NCI-H2107 treated with DMSO at 0.1 percent for 48 hours (cell line): ENCODE measurements at regions not wholly inside any gene's neighbourhood (a gene's known extent, or its start where the extent isn't known, plus 50 kb on each side); places are given as distances from the start of the nearest gene placed in this dataset.
"Not testable (repeated sequence)": the region's sequence is repeated elsewhere in the genome, so short reads cannot be mapped to it uniquely, and the experiment has no call there.

ENCODE experiments used
- DNase-seq: peaks from one replicate; lab custom pipeline; 2025; ENCODE audit not compliant: unreplicated experiment; lab: John Stamatoyannopoulos, UW

DNA sequence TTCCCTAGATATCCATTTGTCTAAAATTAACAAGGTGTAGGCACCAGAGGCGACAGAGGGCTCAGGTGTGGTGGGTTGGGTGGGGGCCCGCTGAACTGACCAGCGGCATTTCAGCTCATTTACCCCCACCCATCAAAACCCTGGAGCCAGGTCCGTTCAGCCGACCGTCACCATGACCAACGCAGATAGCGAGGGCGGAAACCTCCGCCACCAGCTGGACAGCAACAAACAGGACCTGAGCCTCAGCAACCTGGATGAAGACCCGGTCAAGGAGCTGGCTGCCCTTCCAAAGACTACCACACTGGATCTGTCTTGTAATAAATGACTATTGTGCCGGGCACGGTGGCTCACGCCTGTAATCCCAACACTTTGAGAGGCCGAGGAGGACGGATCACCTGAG lies 120.8 kb upstream of the LGSN start:
- no peak for DNase-seq

DNA sequence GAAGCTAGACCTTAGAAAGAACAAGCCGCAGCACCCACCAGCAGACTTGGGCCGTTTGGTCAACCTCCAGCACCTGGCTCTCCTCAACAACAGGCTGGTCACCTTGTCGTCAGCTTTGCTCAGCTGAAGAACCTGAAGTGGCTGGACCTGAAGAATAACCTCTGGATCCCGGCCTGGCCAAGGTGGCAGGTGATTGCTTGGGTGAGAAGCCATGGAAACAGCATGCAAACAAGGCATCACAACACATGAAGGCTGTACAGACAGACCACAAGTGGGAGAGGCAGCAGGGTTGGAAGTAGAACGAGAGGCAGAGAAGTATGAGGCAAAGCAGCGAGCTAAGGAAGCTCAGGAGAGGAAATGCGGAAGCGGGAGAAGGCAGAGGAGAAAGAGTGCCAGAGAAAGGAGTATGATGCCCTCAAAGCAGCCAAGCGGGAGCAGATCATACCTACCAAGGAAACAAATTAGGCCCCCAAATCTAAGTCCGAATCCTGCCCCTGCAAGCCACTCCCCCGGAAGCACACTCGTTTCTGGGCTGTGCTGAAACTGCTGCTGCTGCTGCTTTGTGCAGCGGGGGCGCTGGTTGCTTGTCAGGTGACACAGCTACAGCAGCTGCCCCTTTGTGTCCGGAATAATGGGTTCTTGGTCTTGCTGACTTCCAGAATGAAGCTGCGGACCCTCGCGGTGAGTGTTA lies 121.6 kb upstream of the LGSN start:
- DNase-seq = peak; percentile 82

DNA sequence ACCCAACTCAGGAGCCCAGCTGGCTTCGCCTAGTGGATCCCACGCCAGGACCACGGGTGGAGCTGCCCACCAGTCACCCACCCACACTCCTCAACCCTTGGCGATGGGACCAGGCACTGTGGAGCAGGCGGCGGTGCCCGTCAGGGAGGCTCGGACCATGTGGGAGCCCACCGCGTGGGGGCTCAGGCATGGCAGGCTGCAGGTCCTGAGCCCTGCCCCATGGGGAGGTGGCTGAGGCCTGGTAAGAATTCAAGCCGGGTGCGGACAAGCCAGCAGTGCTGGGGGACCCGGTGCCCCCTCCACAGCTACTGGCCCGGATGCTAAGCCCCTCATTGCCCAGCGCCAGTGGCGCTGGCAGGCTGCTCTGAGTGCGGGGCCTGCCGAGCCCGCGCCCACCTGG lies 123.1 kb upstream of the LGSN start:
- no peak for DNase-seq

DNA sequence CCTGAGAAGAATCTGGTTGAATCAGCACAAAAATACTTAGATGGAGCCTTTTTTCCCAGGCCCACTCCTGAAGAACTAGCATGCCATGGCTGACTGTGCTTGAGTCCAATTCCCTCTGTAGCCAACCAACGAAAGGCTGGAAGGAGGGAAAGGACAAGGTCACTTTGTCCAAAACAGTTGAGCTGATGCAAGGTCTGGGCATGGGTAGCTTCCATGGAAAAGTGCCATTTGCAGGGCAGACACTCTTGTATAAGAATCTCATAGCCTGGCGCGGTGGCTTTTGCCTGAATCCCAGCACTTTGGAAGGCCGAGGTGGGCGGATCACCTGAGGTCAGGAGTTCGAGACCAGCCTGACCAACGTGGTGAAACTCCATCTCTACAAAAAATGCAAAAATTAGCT lies 125.0 kb upstream of the LGSN start:
- DNase-seq = no peak

DNA sequence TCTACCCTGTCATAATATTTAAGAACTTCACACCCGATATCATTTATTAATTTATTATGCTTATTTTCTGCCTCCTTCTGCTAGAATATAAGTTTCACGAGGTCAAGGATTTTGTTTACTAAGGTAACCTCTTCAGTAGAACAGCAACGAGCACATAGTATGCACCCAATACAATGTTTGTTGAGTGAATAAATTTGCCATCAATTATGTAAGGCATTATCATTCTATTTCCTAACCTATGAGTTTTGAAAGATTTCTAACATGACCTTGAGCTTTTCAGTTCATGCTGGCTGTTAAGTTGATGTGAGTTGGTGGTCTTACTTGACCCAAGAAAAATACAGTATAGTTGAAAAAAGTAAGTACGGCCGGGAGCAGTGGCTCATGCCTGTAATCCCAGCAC lies 125.9 kb upstream of the LOC128125822 start:
- no peak for DNase-seq

DNA sequence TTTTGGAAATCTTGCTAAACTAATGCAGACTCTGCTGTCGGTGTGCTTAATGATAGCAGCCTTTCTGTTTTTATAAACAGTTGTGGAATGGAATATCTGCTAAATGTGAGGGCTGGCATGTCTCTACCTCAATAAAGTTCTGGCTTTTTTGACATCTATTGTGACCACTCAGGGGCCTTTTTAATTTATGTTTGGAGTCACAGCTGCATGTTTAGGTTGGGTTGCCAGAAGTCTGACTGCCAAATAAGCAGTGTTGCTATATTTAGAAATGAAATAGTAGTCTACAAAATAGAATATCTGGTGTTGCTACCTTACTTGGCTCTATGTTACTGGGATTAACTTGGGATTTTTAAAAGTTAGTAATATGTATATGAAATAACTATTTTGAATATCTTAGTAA lies 125.1 kb upstream of the LOC128125822 start:
- peak; percentile 2 for DNase-seq

DNA sequence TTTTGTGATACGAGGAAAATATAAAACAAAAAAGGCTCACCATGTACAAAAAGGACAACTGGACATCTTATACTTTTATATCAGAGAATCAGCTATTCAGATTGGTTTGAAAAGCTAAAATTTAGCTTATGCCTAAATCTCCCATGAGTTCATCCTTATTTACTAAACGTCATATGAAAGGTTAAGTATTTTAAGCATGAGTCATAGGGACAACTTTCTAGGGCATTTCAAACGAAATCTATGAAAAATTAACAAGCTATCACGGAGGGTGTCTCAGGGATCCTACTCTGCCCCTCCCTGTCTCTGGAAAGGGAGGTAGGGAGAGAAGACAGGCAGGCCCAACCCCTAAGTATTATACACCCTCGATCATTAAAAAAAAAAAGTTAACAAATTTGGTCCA lies 124.1 kb upstream of the LOC128125822 start:
- DNase-seq = no peak

DNA sequence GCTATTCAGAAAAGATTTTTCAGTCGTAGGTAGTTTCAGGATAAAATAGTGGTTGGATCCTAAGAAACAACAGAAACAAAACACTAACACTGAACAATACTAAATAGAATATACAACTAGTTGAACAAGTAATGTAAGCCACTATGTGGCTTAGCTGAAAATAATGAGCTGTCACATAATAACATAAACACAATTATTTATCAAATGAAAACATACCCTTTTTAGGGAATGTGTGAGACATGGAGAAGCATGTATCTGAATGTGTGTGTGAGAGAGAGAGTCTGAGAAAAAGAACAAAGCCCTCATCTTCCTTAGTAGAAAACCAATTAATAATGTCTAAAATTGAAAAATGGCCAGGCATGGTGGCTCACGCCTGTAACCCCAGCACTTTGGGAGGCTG lies 122.6 kb upstream of the LOC128125822 start:
- no peak for DNase-seq

DNA sequence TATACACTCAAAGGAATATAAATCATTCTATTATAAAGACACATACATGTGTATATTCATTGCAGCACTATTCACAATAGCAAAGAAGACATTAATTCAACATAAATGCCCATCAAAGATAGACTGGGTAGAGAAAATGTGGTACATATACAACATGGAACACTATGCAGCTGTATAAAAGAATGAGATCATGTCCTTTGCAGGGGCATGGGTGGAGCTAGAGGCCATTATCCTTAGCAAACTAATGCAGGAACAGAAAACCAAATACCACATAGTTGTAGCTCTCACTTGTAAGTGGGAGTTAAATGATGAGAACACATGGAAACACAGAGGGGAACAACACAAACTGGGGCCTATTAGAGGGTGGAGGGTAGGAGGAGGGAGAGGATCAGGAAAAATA lies 121.0 kb upstream of the LOC128125822 start:
- no peak for DNase-seq

DNA sequence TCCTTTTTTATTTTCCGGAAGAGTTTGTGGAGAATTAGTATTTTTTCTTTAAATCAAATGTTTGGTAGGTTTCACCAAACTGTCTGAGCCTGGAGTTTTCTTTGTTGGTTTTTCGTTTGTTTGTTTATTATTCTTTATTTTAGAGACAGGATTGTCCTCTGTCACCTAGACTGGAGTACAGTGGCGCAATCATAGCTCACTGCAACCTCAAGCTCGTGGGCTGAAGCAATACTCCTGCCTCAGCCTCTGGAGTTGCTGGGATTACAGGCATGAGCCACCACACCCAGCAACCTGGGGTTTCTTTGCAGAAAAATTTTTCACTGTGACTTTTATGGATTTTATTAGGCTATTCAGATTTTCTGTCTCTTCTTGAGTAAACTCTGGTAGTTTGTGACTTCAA lies 120.2 kb upstream of the LOC128125822 start:
- DNase-seq = no peak

DNA sequence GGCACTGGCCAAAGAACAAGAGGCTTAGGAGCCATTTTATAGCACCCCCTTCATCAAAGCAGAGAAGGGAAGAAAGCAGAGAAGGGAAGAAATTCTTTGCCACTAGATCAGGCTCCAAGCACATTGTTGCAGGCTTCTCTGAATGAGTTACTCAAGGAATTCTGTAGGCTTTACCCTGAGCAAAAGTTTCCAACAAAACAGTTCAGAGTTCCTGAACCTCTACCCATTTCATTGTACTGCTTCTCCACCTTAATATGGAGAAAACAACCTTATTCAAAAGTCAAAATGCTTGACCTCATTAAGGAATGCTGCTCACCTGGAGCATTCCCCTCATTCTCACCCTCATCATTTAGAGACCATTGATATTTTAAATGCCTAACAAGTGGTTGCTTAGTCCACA lies 115.5 kb upstream of the LOC128125822 start:
- no peak for DNase-seq

DNA sequence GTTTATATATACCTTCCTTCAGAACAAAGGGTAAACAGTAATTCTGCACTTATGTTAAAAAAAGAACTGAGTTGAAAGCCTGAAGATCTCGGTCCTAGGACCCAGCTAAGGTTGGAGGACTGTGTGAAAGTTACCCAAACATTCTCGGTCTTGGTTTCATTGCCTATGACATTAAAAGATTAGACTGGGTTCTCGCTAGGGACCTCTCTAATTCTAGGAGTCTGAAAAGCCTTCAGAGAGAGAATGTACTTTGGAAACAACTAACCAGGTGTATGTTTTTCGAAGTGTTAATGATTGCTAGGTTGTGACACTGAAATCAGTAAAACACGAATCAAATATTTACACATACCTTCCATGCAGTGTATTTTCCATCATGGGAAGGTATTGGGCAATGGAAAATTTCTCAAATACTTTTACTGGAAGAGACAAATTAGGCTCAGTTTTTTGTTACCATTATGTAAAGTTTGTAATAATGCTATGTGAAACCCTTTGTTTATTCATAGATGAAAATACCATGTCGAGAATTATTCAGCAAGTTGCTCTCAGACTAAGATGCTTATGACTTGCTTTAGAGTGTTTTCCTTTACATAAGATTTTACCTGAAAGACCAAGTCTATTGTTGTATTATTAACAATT lies 113.7 kb upstream of the LOC128125822 start:
- DNase-seq = no peak

DNA sequence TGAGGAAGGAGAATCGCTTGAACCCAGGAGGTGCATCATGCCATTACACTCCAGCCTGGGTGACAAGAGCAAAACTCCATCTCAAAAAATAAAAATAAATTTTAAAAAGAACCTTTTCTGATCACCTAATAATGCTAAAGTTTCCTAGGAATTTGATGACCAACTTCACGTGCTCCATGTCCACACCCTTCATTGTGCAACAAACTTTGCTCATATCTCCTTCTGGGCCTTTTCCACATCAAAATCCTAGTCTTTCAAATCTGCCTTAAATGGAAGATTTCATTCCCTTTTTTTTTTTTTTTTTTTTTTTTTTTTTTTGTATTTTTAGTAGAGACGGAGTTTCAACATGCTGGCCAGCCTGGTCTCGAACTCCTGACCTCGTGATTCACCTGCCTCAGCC lies 112.5 kb upstream of the LOC128125822 start:
- no peak for DNase-seq

DNA sequence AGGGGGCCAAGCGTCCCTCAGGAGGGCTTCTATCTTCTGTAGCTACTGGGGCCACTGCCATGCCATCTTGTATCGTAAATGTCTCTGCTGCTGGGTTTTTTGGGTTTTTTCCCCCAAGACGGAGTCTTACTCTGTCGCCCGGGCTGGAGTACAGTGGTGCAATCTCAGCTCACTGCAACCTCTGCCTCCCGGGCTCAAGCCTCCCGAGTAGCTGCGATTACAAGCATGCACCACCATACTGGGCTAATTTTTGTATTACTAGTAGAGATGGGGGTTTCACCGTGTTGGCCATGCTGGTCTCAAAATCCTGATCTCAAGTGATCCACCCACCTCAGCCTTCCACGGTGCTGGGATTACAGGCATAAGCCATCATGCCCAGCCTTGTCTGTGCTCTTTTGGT lies 111.3 kb upstream of the LOC128125822 start:
- DNase-seq = no peak

DNA sequence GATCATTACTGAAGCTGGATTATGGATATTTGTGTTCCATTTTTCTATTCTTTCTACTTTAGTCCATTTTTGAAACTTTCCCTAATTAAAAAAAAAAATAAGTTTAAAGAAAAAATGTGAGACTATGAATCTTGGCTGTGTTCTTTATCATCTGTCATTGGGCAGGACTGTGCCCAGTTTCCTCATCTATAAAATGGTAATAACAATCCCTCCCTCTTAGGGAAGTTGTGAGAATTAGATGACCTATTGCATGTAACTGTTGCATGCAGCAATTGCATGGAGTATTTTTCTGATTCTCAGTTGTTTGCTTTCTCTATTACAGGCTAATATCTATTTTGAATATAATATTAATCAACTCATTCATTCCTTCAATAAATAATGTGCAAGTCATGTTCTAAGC lies 108.2 kb upstream of the LOC128125822 start:
- DNase-seq = no peak

DNA sequence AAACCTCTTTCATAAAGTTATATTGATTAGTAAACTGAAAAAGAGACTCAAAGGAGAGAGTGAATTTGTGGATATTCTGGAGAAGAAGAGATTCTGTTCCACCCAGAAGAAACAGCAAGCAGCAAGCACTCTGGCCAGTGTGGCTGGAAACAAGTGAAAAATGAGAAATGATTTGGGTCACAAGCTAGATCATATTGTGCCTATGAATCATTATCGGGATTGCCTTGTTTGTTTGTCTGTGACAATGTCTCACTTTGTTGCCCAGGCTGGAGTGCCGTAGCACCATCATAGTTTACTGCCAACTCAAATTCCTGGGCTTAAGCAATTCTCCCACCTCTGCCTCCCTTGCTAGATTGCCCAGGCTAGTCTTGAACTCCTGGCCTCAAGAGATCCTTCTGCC lies 106.5 kb upstream of the LOC128125822 start:
- no peak for DNase-seq

DNA sequence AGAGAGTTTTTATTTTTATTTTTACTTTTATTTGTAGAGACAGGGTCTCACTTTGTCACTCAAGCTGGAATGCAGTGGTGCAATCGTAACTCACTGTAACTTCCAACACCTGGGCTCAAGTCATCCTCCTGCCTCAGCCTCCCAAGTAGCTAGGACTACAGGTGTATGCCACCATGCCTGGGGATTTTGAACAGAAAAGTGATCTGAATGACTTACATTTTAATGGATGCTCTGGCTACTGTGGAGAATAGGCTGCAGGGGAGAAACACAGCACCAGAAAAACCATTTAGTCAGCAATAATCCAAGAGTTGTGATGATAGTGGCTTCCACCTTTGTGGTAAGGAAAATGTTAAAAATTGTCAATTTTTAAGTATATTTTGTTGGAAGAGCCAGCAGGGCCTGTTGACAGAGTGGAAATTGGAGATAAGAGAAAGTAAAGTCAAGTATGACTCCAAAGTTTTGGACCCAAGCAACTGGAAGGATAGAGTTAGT lies 106.0 kb upstream of the LOC128125822 start:
- no peak for DNase-seq

DNA sequence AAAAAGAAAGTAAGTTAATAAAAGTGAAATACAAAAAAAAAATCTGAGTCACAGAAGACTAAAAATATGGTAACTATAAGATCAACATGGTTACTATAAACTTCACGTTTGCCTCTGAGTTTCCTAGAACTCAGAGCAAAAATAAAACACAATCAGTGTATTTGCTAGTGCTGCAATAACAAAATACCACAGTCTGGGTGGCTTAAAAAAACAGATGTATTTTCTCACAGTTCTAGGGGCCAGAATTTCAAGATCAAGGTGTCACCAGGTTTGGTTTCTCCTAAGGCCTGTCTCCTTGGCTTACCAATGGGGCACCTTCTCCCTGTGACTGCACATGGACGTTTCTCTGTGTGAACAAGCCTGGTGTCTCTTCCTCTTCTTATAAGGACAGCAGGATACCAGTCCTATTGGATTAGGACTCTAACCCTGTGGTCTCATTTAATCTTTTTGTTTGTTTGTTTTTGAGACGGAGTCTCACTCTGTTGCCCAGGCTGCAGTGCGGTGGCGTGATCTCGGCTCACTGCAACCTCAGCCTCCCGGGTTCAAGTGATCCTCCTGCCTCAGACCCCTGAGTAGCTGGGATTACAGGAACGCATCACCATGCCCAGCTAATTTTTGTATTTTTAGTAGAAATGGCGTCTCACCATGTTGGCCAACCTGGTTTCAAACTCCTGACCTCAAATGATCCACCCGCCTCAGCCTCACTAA lies 104.9 kb upstream of the LOC128125822 start:
- no peak for DNase-seq

DNA sequence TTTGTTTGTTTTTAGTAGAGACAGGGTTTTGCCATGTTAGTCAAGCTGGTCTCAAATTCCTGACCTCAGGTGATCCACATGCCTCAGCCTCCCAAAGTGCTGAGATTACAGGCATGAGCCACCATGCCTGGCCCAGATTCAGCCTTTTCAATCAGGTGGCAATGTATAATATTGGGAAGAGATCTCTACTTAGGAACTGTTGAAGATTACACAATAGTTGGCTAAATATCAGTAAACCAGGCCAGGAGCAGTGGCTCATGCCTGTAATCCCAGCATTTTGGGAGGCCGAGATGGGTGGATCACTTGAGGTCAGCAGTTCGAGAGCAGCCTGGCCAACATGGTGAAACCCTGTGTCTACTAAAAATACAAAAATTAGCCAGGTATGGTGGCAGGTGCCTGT lies 101.1 kb upstream of the LOC128125822 start:
- DNase-seq = not testable (repeated sequence)

DNA sequence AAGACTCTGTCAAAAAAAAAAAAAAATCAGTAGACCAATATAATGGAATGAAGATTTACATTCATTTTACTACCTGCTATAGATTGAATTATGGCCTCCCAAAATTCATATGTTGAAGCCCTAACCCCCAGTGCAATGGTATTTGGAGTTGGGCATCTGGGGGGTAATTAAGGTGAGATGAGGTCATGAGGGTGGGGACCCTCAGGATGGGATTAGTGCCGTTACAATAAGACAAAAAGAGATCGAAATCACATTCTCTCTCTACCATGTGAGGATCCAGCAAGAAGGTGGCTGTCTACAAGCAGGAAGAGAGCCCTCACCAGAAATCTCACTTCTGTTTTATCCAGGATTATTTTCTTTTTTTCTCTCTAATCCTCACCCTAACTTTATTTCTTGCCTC lies 100.6 kb upstream of the LOC128125822 start:
- no peak for DNase-seq

DNA sequence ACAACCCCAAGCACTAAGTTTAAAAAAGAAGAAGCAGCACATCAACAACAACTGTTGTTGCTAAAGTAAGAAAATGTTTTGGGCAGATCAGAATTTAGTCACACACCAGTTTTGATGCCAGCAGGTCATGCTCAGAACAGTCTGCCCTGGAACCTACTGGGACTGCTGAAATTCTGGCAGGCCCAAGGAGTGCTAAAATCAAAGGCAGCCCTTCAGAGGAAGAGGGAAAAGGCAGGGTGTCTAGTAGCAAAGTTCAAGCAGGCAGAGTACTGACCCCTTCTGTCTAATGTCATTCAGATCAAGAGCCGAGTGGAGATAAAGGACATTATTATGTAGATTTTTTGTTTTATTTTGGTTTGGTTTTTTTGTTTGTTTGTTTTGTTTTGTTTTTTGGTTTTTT lies 96.6 kb upstream of the LOC128125822 start:
- DNase-seq = no peak

DNA sequence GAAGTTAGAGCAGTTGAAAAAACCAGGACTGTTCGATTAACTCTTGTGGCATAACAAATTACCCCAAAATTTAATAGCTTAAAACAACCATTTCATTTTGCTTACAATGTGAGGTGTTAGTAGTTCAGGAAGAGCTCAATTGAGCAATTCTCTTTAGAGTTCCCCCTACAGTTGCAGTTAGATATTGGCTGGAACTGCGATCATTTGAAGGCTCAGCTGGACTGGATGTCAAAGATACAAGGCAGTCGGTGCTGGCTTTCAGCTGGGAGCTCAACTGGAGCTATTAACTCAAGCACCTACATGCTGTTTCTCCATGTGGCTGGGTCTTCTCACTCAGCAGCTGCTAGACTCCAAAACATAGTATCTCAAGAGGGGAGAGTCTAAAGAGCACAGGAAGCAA lies 96.0 kb upstream of the LOC128125822 start:
- peak; percentile 8 for DNase-seq
